NCI-H2196 treated with DMSO at 0.1 percent for 48 hours (cell line): ENCODE measurements at regions not wholly inside any gene's neighbourhood (a gene's known extent, or its start where the extent isn't known, plus 50 kb on each side); places are given as distances from the start of the nearest gene placed in this dataset.
"Not testable (repeated sequence)": the region's sequence is repeated elsewhere in the genome, so short reads cannot be mapped to it uniquely, and the experiment has no call there.

Experiments
- DNase-seq: peaks from one replicate; lab custom pipeline; 2025; ENCODE audit not compliant: unreplicated experiment; lab: John Stamatoyannopoulos, UW

DNA sequence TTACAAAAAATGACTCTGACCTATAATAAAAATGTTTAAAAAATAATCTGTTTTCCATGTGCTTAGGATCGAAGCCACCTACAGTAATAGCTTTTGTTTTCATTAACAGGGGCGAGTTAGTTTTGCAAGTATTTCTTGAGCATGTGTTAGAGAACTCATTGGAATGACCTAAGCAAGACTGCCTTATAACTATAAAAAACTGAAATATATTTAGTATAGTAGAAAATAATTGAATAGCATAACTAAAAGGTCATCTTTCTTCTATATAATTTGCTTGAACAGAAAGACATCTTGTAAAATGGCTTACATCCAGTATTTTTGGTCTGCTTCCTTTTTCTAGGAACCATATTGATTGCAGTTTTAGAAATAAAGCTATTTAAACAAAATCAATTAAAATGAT is 241.5 kb upstream of the NRIP1 start:
- no peak for DNase-seq

DNA sequence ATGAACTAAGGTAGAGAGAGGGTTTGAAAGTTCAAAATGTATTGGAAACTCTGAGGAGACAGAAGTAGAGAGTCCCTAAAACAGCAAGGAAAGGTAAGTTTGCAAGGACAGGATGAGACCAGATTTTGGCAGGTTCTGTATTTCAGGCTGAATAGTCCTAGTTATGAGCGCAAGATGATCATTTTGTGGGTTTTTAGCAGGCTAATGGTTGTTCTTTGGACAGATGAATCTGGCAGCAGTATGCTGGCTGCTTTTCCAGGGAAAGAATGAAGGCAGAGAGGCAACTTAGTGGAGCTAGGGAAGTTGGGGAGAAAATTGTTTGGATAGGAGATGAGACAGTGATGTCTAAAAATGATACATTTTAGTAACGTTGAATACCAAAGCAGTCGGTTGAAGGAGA is 243.5 kb upstream of the NRIP1 start:
- DNase-seq: no peak

DNA sequence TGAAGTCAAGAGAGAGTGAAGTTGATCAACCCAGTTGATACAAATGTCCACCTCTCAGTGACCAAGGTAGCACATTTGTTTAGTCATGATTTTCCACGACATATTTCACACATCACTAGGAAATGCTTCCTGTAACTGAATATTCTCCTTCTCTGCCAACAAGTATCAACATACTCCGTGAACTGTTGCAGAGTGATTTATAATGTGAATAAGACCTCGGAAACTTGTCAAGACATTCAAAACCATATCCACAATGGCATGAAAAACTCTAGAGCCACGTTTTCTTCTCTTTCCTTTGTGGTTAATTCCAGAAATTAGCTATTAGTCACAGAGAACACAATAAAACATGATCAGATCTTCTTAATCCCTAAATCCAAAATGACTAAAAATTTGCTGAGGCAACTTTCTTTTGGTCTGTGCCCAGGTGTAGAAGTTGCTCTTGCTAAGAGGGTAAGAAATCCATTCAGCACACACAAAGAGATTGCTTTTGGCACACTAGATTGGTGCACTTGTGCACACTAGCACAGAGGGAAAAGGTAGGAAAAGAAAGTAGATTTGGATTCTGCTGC is 244.3 kb upstream of the NRIP1 start:
- DNase-seq: no peak

DNA sequence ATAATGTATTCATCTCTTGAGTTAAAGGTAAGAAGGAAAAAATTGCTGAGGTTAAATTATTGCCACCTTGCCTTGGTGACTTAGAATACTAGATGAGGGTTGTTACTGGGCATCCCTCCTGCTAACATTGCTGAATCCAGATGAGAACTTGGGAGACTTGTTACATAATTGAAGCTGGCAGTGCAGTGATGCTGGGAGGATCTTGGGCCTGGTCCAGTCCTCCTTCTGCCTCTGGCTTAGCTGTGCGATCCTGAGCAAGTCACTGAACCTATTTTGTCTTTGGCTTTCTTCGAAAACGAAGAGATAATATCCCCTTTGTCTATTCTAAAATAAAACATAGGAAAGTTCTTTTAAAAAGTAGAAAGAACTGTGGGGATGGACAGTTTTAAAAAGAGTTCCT is 244.9 kb upstream of the NRIP1 start:
- DNase-seq: no peak

DNA sequence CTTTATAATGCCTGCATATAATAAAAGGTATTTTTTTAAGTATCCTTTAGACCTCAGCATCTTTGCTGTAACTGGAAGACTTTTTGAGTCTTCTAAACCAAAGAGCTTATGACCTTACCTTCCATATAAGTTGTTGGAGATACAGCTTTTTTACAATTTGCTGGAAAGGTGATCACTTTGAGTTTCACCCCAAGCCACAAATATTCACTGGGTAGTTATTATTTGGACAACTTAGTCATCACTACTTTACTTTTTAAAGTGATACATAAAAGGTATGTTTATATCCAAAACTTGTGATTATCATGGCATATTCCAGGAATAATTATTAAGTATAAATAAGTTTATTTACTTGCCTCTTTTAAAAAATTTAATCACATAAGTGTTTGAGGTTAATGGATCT is 246.7 kb upstream of the NRIP1 start:
- DNase-seq: no peak

DNA sequence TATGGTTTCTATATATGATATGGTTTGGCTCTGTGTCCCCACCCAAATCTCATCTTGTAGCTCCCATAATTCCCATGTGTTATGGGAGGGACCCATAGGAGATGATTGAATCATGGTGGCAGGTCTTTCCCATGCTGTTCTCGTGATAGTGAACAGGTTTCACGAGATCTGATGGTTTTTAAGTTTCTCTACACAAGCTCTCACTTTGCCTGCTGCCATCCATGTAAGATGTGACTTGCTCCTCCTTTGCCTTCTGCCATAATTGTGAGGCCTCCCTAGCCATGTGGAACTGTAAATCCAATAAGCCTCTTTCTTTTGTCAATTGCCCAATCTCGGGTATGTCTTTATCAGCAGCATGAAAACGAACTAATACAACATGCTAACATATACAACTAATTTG is 252.2 kb upstream of the NRIP1 start:
- not testable (repeated sequence) for DNase-seq

DNA sequence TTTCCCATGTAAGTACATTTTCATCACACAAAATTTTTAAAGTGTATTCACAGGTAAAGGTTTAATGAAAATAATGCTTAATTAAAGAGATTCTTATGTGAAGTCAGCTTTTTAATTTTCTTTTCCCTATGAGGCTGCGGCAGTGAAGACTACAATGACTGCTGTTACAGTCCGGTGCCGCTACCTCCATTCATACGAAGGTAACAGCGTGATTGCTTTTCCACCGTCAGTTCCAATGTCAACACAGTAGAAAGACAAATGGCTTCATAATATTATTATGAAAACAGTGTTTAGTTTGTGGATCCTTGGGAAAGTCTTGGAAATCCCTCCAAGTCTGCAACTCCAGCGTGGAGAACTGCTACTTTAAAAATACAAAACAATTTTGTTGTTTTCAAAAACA is 254.9 kb upstream of the NRIP1 start:
- DNase-seq: no peak

DNA sequence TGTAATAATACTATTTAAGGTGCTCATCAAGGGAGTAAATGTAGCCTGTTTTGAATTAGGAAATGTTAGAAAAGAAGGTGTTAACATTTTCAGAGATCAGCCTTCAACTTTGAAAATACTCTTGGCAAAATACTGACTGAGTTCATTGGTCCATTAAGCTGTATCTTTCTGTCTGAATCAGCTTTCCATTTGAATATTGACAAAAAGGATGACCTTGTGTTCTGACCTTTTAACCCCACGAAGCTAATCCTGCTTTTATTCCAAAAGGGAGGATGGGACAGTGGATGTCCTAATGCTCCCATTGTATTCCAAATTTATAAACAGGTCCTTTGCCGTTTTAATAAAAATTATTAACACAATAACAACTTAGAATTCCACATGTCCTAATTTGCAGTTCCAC is 259.7 kb upstream of the NRIP1 start:
- DNase-seq: no peak

DNA sequence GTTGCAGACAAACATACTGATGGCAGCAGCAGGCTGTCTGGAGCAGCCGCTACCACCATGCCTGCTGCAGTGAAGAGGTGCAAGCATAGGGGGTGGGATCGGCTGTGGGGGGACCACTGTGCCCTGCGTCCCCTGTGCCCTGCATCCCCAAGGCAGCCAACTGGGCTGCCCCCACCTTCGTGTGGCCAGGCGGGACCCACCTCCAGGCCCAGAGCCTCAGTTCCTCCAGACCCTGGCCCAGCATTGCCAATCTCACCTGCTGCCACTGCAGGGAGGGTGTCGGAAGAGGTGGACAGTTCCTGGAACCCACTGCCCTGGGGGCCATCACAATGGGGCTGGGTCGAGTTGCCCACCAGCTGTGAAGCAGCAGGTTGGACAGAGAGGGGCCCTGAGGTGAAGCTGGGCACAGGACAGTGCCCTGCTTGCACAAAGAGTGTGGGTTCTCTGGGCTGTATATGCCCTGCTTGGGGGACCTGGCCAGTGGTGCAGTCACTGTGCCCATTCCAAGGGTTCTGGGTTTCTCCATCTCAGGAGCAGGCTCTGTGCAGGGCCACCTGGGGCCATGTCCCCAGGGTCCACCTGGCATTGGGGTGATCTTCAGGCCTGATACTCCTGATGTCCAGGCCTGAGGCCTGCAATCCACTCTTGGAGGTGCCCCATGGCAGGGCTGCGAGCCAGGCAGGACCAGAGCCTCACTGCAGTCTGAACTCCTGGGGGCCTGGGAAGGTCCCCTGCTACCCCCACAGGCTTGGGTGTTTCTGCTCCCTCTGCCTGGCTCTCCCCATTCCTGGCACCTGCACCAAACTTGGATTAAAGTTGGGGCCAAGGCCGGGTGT is 261.4 kb upstream of the NRIP1 start:
- no peak for DNase-seq

DNA sequence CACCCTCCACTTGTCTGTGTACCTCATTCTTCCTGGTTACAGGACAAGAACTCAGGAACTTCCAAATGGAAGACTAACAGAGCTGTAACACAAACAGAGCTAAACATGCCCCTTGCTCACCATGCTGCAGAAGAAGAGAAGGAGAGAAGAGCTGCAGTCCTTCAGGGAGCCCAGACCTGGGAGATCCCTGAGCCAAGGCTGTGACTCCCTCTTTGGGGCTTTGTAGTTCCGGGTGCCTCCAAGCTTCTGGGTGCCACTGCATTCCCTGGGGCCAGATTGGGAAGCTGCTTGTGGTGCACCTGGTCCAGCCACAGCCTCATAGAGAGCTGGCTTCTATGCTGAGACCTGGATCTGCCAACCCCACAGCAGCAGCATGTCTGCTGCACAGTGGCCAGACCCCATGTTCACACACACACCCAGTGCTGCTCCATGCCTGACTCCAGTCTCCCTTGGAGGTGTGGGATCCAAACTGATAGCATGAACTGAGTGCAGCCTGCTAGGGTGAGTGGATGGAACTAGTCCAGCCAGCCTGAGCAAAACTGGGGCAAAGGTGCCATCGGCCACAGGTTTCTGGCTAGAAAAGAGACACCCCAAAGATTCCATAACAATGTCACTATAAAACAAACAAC is 263.0 kb upstream of the NRIP1 start:
- DNase-seq: no peak

DNA sequence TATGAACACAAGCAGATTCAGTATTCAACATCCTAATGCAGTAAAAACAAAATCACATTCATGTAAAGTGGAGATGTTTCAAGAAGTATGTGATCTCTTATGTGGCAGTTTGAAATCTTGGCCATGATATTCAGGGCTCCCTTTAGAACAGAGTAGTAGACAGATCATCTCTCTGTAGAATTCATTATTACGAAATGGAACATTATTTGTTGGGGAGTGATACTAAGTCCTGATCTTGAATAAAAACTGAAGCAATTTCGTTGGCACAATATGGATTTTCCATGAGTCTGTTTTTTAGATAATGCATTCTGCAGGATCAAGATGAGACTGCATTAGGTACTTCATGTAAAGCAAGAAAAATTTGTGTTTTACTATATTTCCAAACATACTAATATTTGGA is 264.4 kb upstream of the NRIP1 start:
- DNase-seq: no peak

DNA sequence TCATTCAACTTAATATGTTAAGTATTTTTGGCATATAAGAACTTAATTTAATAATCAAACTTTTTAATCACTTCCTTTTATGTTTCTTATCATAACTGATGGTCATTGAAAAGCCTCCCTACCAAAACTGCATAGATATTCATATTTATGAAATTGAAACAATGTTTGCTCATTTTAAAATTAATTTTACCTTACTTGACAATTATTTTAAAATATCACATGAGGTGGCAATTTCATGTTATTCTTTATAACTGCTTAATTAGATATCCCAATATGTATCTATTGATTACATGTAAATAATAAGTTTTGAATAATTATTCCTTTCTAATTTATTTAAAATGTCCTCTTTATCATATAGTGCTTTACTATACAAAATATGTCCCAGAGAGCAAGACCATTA is 266.1 kb upstream of the NRIP1 start:
- no peak for DNase-seq

DNA sequence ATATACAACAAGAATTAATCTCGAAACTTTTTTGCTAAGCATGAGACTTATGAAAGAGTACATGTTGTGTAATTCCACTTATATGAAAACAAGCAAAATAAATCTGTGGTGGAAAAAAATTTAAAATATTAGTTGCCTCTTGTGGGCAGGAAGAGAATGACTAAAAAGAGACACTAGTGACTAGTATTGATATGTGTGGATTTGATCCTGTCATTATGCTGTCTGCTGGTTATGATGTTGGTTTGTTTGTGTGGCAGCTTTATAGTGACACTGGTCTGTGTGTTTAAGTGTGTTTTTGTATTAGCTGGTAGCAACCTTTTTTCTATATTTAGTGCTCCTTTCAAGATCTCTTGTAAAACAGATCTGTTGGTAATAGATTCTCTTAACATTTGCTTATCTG is 267.8 kb upstream of the NRIP1 start:
- DNase-seq: no peak

DNA sequence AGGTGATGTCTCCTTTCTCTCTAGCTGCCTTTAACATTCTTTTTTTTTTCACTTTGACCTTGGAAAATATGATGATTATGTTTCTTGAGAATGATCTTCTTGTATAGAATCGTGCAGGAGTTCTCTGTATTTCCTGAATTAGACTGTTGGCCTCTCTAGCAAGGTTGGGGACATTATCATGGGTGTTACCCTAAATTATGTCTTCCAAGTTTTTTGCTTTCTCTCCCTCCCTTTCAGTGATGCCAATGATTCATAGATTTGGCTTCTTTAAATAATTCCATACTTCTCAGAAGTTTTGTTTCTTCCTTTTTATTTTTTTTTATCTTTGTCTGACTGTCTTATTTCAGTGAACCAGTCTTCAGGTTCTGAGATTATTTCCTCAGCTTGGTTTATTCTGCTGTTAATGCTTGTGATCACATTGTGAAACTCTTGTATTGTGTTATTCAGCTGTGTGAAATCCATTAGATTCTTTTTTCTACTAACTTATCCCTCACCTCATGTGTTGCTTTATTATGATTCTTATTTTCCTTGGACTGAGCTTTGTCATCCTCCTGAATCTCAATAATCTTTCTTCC is 268.4 kb upstream of the NRIP1 start:
- DNase-seq: no peak

DNA sequence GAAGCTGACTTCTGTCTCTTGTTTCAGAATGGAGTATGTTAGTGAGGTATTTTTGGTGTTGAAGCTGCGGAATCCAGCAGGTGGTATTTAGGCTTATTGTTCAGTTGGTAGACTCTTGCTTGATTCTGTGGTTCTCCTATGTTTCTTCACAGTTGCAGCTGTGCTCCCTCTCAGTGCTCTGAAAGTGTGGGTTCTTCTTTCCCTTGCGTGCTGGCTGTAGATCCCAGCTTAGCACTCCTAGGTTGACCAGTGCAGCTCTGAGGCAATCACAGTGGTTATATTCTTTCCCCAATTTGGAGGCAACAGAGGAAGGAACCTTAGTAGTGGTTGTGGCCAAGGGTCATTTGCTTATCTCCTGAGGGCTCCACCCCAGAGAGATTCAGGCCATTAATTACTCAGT is 269.2 kb upstream of the NRIP1 start:
- no peak for DNase-seq

DNA sequence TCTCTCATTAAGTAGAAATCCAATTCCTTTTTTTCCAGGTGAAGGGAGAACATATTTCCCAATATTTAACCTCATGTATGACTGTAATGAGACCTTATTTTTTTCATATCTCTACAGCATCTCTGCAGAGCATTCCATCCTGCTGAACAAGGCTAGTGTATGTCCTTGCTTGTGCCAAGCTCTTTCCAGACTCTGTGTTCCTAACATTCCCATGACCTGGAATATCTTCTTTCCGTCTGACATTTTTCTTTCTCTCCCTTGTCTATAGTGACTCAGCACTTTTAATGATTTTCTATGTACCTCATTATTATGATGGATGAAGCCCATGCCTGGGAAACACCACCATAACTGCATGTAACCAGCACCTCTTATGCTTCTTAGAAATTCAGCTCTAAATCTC is 278.3 kb upstream of the NRIP1 start:
- DNase-seq: no peak

DNA sequence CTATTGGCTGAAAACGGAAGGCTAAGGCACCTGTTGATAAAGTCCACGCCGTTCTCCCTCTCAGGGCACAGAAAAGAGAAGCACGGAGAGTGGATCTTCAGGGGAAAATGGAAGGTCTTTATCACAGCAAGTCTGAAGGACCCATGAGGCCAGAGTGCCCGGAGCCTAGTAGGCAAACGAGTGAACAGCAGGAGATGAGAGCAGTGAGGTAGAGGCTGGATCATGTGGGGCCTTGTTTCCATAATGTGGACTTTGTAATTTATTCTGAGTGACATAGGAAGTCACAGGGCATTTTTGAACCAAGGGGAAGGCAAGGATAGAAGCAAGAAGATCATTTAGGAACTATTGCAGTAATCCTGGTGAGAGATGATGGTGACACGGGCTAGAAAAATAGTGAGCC is 287.2 kb upstream of the NRIP1 start:
- no peak for DNase-seq

DNA sequence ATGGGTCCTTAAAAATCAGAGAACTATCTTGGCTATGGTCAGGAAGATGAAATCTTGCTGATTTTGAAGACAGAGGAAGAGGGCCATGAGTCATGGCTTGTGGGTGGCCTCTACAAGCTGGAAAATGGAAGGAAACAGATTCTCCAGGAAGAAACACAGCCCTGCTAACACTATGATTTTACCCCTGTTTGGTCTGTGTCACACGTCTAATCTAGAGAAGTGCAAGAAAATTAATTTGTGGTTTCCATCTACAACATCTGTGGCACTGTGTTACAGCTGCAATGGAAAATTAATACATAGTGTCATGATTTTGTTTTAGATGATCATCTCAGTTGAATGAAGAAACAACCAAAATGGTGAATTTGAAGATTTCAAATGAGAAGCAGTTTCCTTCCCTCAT is 288.7 kb upstream of the NRIP1 start:
- DNase-seq: no peak

DNA sequence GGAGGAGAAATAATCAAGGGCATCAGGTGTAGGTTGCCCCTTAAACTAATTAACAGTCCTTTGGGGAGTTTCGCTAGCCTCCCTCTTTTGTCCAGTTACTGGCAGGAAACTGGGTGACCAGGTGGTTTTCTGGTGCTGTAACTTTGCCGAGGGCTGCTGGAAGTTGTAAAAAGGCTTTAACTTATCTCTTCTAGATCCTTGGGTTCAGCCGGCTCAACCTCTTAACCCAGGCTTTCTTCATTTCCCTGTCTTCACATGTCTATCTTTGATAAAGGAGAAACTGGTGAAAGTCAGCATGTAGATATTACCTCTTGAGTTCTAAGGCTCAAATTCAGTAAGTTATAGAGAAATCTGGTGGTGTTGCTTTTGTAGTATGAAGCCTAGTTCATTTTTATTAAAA is 289.7 kb upstream of the NRIP1 start:
- no peak for DNase-seq

DNA sequence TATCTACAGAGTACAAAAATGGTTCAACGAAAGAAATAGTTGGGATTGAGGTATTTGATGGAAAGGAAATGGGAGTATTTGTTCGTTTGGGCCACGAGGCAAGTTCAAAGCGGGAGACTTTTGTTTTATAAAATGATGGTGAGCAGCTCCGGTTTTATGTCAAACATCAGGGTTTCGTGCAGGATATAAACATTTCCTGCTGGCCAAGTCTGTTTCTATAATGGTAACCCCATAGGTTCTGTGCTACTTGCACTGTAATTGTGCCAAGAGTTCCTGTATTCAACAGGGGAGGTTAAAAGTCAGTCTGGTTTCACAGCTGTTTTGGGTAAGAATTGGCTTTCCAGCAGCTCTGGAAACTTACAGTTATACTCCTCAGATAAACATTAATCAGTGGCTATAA is 290.3 kb upstream of the NRIP1 start:
- no peak for DNase-seq

DNA sequence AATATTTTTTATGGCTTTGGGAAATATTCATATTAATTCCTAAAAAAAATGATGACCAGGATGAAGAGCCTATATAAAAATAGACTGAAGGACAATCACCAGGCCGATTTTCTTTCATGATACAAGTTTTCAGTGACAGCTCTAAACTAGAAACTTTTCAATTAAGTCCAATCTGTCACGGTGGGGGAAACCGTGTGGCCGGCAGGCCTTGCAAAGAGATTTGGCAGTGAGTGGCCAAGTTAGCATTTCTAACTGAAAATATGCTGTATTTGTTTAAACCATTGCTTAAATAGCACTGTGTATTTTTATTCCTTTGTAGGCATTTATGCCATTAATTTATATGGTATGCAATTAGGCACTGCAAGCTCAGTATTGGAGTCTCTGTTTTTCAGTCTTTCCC is 294.5 kb upstream of the NRIP1 start:
- no peak for DNase-seq

DNA sequence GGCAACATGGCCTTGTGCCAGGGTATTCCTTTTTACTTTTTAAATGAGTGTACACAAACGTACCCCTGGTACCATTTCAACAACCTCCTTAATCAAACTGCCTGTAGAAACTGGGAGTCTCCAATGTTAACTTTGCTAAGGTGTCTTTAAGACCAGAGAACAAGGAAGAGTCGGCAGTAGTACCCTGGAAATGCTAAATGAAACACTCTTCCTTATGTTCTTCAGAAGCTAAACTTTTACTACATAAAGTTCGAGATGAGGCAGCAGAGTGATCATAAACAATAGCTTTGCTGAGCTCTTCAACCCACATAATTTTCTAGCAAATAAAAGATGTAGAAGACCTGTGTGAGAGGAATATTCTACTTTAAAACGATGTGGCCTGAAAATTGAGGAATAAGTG is 297.7 kb upstream of the NRIP1 start:
- DNase-seq: no peak
